Left ventricle myocardium inferior (tissue), 1 donor: ENCODE measurements at regions not wholly inside any gene's neighbourhood (a gene's known extent, or its start where the extent isn't known, plus 50 kb on each side); places are given as distances from the start of the nearest gene placed in this dataset.
"Not testable (repeated sequence)": the region's sequence is repeated elsewhere in the genome, so short reads cannot be mapped to it uniquely, and the experiment has no call there.

ENCODE experiments used
- DNase-seq: peaks from one replicate; pipeline ENCODE4 v3.0.0-alpha.2; 2020
- H3K27ac ChIP-seq: fragments of 200-600 bp; replicated peaks from 2 replicates; pipeline ENCODE4 v1.8.0; 2021
- H3K27me3 ChIP-seq: fragments of 200-600 bp; 2 replicates; pipeline ENCODE4 v1.8.0; 2021; ENCODE audit warnings: low read depth
- H3K36me3 ChIP-seq: fragments of 200-600 bp; 2 replicates; pipeline ENCODE4 v1.8.0; 2021
- H3K4me1 ChIP-seq: fragments of 200-600 bp; 2 replicates; pipeline ENCODE4 v1.8.0; 2021
- H3K4me3 ChIP-seq: fragments of 200-600 bp; 2 replicates; pipeline ENCODE4 v1.8.0; 2021; ENCODE audit warnings: mild to moderate bottlenecking, moderate library complexity
- H3K9me3 ChIP-seq: fragments of 200-600 bp; replicated peaks from 2 replicates; pipeline ENCODE4 v1.8.0; 2021
- CTCF ChIP-seq: fragments of 200-600 bp; IDR thresholded peaks from 2 replicates; pipeline ENCODE4 v1.8.0; 2021; ENCODE audit warnings: antibody characterized with exemption, mild to moderate bottlenecking, borderline replicate concordance
- intact Hi-C: fragments of 100-400 bp; cut with micrococcal nuclease; formaldehyde crosslinking; loops from one replicate; pipeline ENCODE4 v1.11.0; 2022
- donor health status: DM: no; HTN: yes; CAD: no; lungs with severe emphysema.

DNA sequence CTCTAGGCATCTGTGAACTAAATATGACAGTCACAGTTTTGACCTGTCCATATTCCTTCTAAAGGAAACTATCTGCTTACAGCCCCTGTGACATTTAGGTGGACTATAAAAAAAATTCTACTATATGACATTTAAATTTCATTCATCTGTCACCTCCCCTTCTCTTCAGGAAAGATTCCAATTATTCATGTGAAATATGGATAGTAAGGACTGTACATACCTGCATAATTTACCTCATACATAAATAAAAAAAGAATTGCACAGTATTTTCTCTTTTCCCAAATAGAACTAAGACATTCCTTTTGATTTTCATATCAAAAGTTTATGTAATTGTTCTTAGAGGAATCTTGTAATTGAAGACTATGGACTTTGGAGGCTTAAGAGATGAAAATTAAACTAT, 192.3 kb upstream of the GRIN3A start:
- DNase-seq: no peak
- Histone ChIP-seq H3K27me3 (no peaks in the 10 kb centered on the region), H3K27ac (no peak overlapping the region), H3K9me3 (no peaks in the 10 kb centered on the region), H3K4me1 (no peaks in the 10 kb centered on the region), H3K4me3 (no peak overlapping the region), H3K36me3 (no peaks in the 10 kb centered on the region)
- intact Hi-C loops: no loop called here
- TF ChIP-seq CTCF: no peak

GRCh38 chr9:101925498-101925897, 187.1 kb upstream of the GRIN3A start:
- Histone ChIP-seq H3K27ac (no peak overlapping the region), H3K4me1 (no peaks in the 10 kb centered on the region), H3K27me3 (no peaks in the 10 kb centered on the region), H3K9me3 (no peaks in the 10 kb centered on the region), H3K4me3 (no peak overlapping the region), H3K36me3 (no peaks in the 10 kb centered on the region)
- intact Hi-C loops: no loop called here
- TF ChIP-seq CTCF: no peak
- no peak for DNase-seq

- no peaks in the 10 kb centered on the region for H3K9me3 ChIP-seq
- no peak for DNase-seq
- no peak overlapping the region for H3K4me3 ChIP-seq
- intact Hi-C loops: no loop called here
- no peaks in the 10 kb centered on the region for H3K36me3 ChIP-seq
- TF ChIP-seq CTCF: no peak
- no peaks in the 10 kb centered on the region for H3K27me3 ChIP-seq
- no peaks in the 10 kb centered on the region for H3K4me1 ChIP-seq
- H3K27ac ChIP-seq: no peak overlapping the region
Observed at GRCh38 chr9:101923451-101923850, 185.0 kb upstream of the GRIN3A start.

DNA sequence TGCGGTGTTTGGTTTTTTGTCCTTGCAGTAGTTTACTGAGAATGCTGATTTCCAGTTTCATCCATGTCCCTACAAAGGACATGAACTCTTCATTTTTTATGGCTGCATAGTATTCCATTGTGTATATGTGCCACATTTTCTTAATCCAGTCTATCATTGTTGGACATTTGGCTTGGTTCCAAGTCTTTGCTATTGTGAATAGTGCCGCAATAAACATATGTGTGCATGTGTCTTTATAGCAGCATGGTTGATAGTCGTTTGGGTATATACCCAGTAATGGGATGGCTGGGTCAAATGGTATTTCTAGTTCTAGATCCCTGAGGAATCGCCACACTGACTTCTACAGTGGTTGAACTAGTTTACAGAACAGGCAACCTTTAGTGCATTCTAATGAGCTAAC, 178.5 kb upstream of the GRIN3A start:
- H3K4me1 ChIP-seq, H3K4me3 ChIP-seq, H3K36me3 ChIP-seq, intact Hi-C loops, H3K27me3 ChIP-seq, H3K9me3 ChIP-seq, H3K27ac ChIP-seq, DNase-seq: not testable (repeated sequence)

- intact Hi-C loops: no loop called here
- no peaks in the 10 kb centered on the region for H3K9me3 ChIP-seq
- no peak for TF ChIP-seq CTCF
- H3K4me3 ChIP-seq: no peak overlapping the region
- no peak overlapping the region for H3K27ac ChIP-seq
- no peak for DNase-seq
- H3K4me1 ChIP-seq: no peaks in the 10 kb centered on the region
- H3K36me3 ChIP-seq: no peaks in the 10 kb centered on the region
- H3K27me3 ChIP-seq: no peaks in the 10 kb centered on the region
Observed at GRCh38 chr9:101915482-101915881, 177.0 kb upstream of the GRIN3A start.

DNA sequence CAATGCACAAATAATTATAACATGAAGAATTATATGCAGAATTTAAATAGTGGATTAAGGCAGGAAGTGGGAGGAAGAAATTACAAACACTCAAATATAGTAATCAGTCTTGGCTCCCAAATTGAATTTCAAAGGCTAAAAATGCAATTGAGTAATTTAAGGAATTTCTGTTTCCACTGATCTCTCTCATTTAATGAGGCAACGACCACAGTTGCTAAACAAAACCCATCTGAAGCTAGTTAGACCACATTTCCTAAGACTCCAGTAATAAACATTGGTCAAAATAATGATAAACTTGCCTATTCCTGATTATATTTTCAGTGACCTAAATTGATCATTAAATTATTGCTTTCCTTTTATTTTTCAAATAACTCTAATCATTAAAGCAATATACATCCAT, 174.3 kb upstream of the GRIN3A start:
- no peaks in the 10 kb centered on the region for H3K36me3 ChIP-seq
- H3K9me3 ChIP-seq: peaks cover 16% of the 10 kb centered on the region
- intact Hi-C loops: no loop called here
- no peaks in the 10 kb centered on the region for H3K4me1 ChIP-seq
- TF ChIP-seq CTCF: no peak
- DNase-seq: no peak
- H3K4me3 ChIP-seq: no peak overlapping the region
- H3K27me3 ChIP-seq: no peaks in the 10 kb centered on the region
- no peak overlapping the region for H3K27ac ChIP-seq
